ENCODE measurements at regions not wholly inside any gene's neighbourhood (a gene's known extent, or its start where the extent isn't known, plus 50 kb on each side); places are given as distances from the start of the nearest gene placed in this dataset.
A peak's percentile ranks its signal among the peaks of the same experiment; 100 is the strongest.

GRCh38 chr3:127406309-127407025 lies 118.6 kb upstream of the PRR20G start:
- peak in 1 of 2 donors; percentile 24 for TF ChIP-seq CTCF (IDR thresholded peaks at IDR 0.05; ENCODE audit: extremely low read depth in 1 of 2, insufficient read depth in 1 of 2, low read depth in 1 of 2, low read length in 2 of 2)
- no peak for TF ChIP-seq POLR2AphosphoS5 (IDR thresholded peaks at IDR 0.05; ENCODE audit: insufficient read depth, low read depth, low read length)
- no peak for TF ChIP-seq EZH2 (IDR thresholded peaks at IDR 0.05; ENCODE audit: borderline replicate concordance, low read depth, low read length, severe bottlenecking)
- no peak for TF ChIP-seq POLR2A (IDR thresholded peaks at IDR 0.05; ENCODE audit: low read depth, low read length)
- TF ChIP-seq MAX (IDR thresholded peaks at IDR 0.05; ENCODE audit: insufficient read depth, insufficient read length): no peak
- TF ChIP-seq MYC (IDR thresholded peaks at IDR 0.05; ENCODE audit: low read depth, low read length): no peak
- TF ChIP-seq JUN (IDR thresholded peaks at IDR 0.05; ENCODE audit: borderline replicate concordance, insufficient read depth, insufficient read length, low read depth): no peak

Measured in endothelial cell of umbilical vein (primary cell).